WTC11 (cell line): ENCODE measurements at regions not wholly inside any gene's neighbourhood (a gene's known extent, or its start where the extent isn't known, plus 50 kb on each side); places are given as distances from the start of the nearest gene placed in this dataset.

Source experiments
- CBFB ChIP-seq: sonication (generic); formaldehyde crosslinking; IDR thresholded peaks from 2 replicates; pipeline ENCODE4 v1.8.1; 2022; ENCODE audit warnings: mild to moderate bottlenecking, low read depth, missing genetic modification reagents
- CTCF ChIP-seq: fragments of 200-600 bp; IDR thresholded peaks from 2 replicates; pipeline ENCODE4 v1.8.0; 2022; ENCODE audit warnings: antibody characterized with exemption
- FOXK1 ChIP-seq: sonication (generic); formaldehyde crosslinking; IDR thresholded peaks from 2 replicates; pipeline ENCODE4 v1.8.0; 2022; ENCODE audit warnings: mild to moderate bottlenecking, moderate library complexity, missing genetic modification reagents
- TF ChIP-seq, protein P1 (sequence below): fragments of 250-450 bp; sonication (Bioruptor Pico); IDR thresholded peaks from 2 replicates; pipeline ENCODE4 v1.9.0; 2021; ENCODE audit warnings: mild to moderate bottlenecking, borderline replicate concordance
- TF ChIP-seq, protein P2 (sequence below): sonication (generic); formaldehyde crosslinking; IDR thresholded peaks from 2 replicates; pipeline ENCODE4 v1.8.1; 2022; ENCODE audit warnings: missing genetic modification reagents, borderline replicate concordance
- TF ChIP-seq, protein P3 (sequence below): sonication (generic); formaldehyde crosslinking; IDR thresholded peaks from 2 replicates; pipeline ENCODE4 v1.8.1; 2023; ENCODE audit warnings: mild to moderate bottlenecking, missing genetic modification reagents

GRCh38 chr1:208410409-208410808 is 166.2 kb upstream of the PLXNA2 start:
- TF ChIP-seq FOXK1 (CRISPR knock-in tag) (no peak), CTCF (no peak), CBFB (CRISPR knock-in tag) (no peak)
- TF ChIP-seq, protein P1, sequence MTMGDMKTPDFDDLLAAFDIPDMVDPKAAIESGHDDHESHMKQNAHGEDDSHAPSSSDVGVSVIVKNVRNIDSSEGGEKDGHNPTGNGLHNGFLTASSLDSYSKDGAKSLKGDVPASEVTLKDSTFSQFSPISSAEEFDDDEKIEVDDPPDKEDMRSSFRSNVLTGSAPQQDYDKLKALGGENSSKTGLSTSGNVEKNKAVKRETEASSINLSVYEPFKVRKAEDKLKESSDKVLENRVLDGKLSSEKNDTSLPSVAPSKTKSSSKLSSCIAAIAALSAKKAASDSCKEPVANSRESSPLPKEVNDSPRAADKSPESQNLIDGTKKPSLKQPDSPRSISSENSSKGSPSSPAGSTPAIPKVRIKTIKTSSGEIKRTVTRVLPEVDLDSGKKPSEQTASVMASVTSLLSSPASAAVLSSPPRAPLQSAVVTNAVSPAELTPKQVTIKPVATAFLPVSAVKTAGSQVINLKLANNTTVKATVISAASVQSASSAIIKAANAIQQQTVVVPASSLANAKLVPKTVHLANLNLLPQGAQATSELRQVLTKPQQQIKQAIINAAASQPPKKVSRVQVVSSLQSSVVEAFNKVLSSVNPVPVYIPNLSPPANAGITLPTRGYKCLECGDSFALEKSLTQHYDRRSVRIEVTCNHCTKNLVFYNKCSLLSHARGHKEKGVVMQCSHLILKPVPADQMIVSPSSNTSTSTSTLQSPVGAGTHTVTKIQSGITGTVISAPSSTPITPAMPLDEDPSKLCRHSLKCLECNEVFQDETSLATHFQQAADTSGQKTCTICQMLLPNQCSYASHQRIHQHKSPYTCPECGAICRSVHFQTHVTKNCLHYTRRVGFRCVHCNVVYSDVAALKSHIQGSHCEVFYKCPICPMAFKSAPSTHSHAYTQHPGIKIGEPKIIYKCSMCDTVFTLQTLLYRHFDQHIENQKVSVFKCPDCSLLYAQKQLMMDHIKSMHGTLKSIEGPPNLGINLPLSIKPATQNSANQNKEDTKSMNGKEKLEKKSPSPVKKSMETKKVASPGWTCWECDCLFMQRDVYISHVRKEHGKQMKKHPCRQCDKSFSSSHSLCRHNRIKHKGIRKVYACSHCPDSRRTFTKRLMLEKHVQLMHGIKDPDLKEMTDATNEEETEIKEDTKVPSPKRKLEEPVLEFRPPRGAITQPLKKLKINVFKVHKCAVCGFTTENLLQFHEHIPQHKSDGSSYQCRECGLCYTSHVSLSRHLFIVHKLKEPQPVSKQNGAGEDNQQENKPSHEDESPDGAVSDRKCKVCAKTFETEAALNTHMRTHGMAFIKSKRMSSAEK (CRISPR knock-in tag) = no peak
- TF ChIP-seq, protein P2, sequence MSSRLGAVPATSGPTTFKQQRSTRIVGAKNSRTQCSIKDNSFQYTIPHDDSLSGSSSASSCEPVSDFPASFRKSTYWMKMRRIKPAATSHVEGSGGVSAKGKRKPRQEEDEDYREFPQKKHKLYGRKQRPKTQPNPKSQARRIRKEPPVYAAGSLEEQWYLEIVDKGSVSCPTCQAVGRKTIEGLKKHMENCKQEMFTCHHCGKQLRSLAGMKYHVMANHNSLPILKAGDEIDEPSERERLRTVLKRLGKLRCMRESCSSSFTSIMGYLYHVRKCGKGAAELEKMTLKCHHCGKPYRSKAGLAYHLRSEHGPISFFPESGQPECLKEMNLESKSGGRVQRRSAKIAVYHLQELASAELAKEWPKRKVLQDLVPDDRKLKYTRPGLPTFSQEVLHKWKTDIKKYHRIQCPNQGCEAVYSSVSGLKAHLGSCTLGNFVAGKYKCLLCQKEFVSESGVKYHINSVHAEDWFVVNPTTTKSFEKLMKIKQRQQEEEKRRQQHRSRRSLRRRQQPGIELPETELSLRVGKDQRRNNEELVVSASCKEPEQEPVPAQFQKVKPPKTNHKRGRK (CRISPR knock-in tag) = no peak
- TF ChIP-seq, protein P3, sequence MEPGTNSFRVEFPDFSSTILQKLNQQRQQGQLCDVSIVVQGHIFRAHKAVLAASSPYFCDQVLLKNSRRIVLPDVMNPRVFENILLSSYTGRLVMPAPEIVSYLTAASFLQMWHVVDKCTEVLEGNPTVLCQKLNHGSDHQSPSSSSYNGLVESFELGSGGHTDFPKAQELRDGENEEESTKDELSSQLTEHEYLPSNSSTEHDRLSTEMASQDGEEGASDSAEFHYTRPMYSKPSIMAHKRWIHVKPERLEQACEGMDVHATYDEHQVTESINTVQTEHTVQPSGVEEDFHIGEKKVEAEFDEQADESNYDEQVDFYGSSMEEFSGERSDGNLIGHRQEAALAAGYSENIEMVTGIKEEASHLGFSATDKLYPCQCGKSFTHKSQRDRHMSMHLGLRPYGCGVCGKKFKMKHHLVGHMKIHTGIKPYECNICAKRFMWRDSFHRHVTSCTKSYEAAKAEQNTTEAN = no peak
